GM12873 (cell line): ENCODE measurements at regions not wholly inside any gene's neighbourhood (a gene's known extent, or its start where the extent isn't known, plus 50 kb on each side); places are given as distances from the start of the nearest gene placed in this dataset.

Experiments
- CTCF ChIP-seq: IDR thresholded peaks from 2 replicates; pipeline ENCODE4 v1.5.1; 2012; ENCODE audit warnings: low read depth, mild to moderate bottlenecking, moderate library complexity, low read length, control low read depth; ENCODE audit not compliant: insufficient read depth; ENCODE audit errors: missing control alignments

GRCh38 chr4:114088481-114088880 lies 109.0 kb upstream of the ARSJ start:
- no peak for TF ChIP-seq CTCF

- no peak for TF ChIP-seq CTCF
Observed at GRCh38 chr4:114091546-114091945, 112.1 kb upstream of the ARSJ start.

GRCh38 chr4:114093221-114093715 lies 113.8 kb upstream of the ARSJ start:
- no peak for TF ChIP-seq CTCF

- TF ChIP-seq CTCF, result no peak
Observed at GRCh38 chr4:114100288-114101031, 121.0 kb upstream of the ARSJ start.

- TF ChIP-seq CTCF, result no peak
Observed at GRCh38 chr4:114103908-114104307, 124.5 kb upstream of the ARSJ start.

- no peak for TF ChIP-seq CTCF
Observed at GRCh38 chr4:114108869-114109268, 129.4 kb upstream of the ARSJ start.

GRCh38 chr4:114109776-114110175 lies 130.3 kb upstream of the ARSJ start:
- TF ChIP-seq CTCF, result no peak
